Mesendoderm (in vitro differentiated cells): ENCODE measurements at regions not wholly inside any gene's neighbourhood (a gene's known extent, or its start where the extent isn't known, plus 50 kb on each side); places are given as distances from the start of the nearest gene placed in this dataset.

Experiments used
- DNase-seq: peaks from one replicate; pipeline ENCODE4 v3.0.0; 2013
- H2AK5ac ChIP-seq: 2 replicates; pipeline ENCODE4 v1.6.1; 2013; ENCODE audit warnings: low read length, inconsistent platforms
- H2BK120ac ChIP-seq: 2 replicates; pipeline ENCODE4 v1.6.1; 2013; ENCODE audit warnings: low read depth, mild to moderate bottlenecking, low read length, moderate library complexity, mixed read lengths
- H2BK15ac ChIP-seq: replicated peaks from 2 replicates; pipeline ENCODE4 v1.6.1; 2013; ENCODE audit warnings: low read depth, mild to moderate bottlenecking, moderate library complexity
- H2BK5ac ChIP-seq: 2 replicates; pipeline ENCODE4 v1.6.1; 2013; ENCODE audit warnings: low read length, inconsistent platforms
- H3K18ac ChIP-seq: 2 replicates; pipeline ENCODE4 v1.6.1; 2013; ENCODE audit warnings: mild to moderate bottlenecking, low read length, mixed read lengths
- H3K23ac ChIP-seq: one replicate; pipeline ENCODE4 v1.6.1; 2013; ENCODE audit warnings: low read length
- H3K27ac ChIP-seq: 2 replicates; pipeline ENCODE4 v1.5.1; 2013; ENCODE audit warnings: low read depth, mild to moderate bottlenecking, inconsistent platforms, low read length, moderate library complexity
- H3K27me3 ChIP-seq: 2 replicates; pipeline ENCODE4 v1.6.1; 2013; ENCODE audit warnings: low read length, control low read depth, mild to moderate bottlenecking, inconsistent platforms; ENCODE audit not compliant: insufficient read depth, poor library complexity
- H3K36me3 ChIP-seq: 2 replicates; pipeline ENCODE4 v1.6.1; 2013; ENCODE audit warnings: low read length, inconsistent platforms; ENCODE audit not compliant: control insufficient read depth, insufficient read depth
- H3K4ac ChIP-seq: one replicate; pipeline ENCODE4 v1.6.1; 2013; ENCODE audit warnings: low read depth, mild to moderate bottlenecking, low read length, moderate library complexity
- H3K4me1 ChIP-seq: 2 replicates; pipeline ENCODE4 v1.6.1; 2013; ENCODE audit warnings: low read depth, low read length, inconsistent platforms; ENCODE audit not compliant: control insufficient read depth
- H3K4me2 ChIP-seq: 2 replicates; pipeline ENCODE4 v1.6.1; 2013; ENCODE audit warnings: low read length
- H3K4me3 ChIP-seq: 2 replicates; pipeline ENCODE4 v1.5.1; 2013; ENCODE audit warnings: mild to moderate bottlenecking, low read length
- H3K56ac ChIP-seq: one replicate; pipeline ENCODE4 v1.6.1; 2013; ENCODE audit warnings: low read length
- H3K79me1 ChIP-seq: 2 replicates; pipeline ENCODE4 v1.6.1; 2013; ENCODE audit warnings: low read length, inconsistent platforms
- H3K79me2 ChIP-seq: 2 replicates; pipeline ENCODE4 v1.6.1; 2013; ENCODE audit warnings: mild to moderate bottlenecking, low read length; ENCODE audit not compliant: control insufficient read depth, insufficient read depth
- H3K9ac ChIP-seq: 2 replicates; pipeline ENCODE4 v1.6.1; 2013; ENCODE audit warnings: low read length, inconsistent platforms
- H4K5ac ChIP-seq: one replicate; pipeline ENCODE4 v1.6.1; 2013; ENCODE audit warnings: low read length
- H4K8ac ChIP-seq: one replicate; pipeline ENCODE4 v1.6.1; 2013; ENCODE audit warnings: low read depth, mild to moderate bottlenecking, control low read depth, low read length, moderate library complexity
- WGBS: extraction: QIAGEN DNeasy Blood & Tissue Kit; methylation state at CpG from one replicate; pipeline ENCODE4 v1.1.7; 2013; ENCODE audit warnings: low lambda C conversion rate, missing lambda C conversion rate; ENCODE audit not compliant: insufficient coverage; ENCODE audit errors: extremely low coverage; 5-methylcytosine and 5-hydroxymethylcytosine counted together

- no CpG with 5 or more reads among the region's 9 CpGs for WGBS
- Histone ChIP-seq H2BK5ac (no peak overlapping the region), H3K56ac (no peak overlapping the region)
Measured at GRCh38 chr18:51463483-51464136, 266.1 kb upstream of the MEX3C start.

GRCh38 chr18:51478908-51479307, 281.4 kb upstream of the MEX3C start:
- no peak overlapping the region for H3K23ac ChIP-seq
- H2BK120ac ChIP-seq: no peak overlapping the region
- H2BK15ac ChIP-seq: no peak overlapping the region
- H3K79me2 ChIP-seq: no peaks in the 10 kb centered on the region
- H3K9ac ChIP-seq: no peak overlapping the region
- H3K27ac ChIP-seq: no peak overlapping the region
- H2AK5ac ChIP-seq: no peak overlapping the region
- WGBS: no CpG with 5 or more reads among the region's 6 CpGs
- H4K5ac ChIP-seq: no peak overlapping the region
- H3K18ac ChIP-seq: no peak overlapping the region
- no peak overlapping the region for H3K4me2 ChIP-seq
- no peaks in the 10 kb centered on the region for H3K27me3 ChIP-seq
- H3K56ac ChIP-seq: no peak overlapping the region
- H3K36me3 ChIP-seq: no peaks in the 10 kb centered on the region
- no peak overlapping the region for H3K4me3 ChIP-seq
- H3K4ac ChIP-seq: no peak overlapping the region
- H4K8ac ChIP-seq: no peak overlapping the region
- no peak overlapping the region for H2BK5ac ChIP-seq
- no peaks in the 10 kb centered on the region for H3K4me1 ChIP-seq
- H3K79me1 ChIP-seq: no peaks in the 10 kb centered on the region
- DNase-seq: no peak

More at GRCh38 chr18:51463483-51464136, 266.1 kb upstream of the MEX3C start:
- no peak overlapping the region for H3K4me3 ChIP-seq
- H3K4ac ChIP-seq: no peak overlapping the region
- no peak overlapping the region for H3K23ac ChIP-seq
- DNase-seq: no peak
- no peak overlapping the region for H3K9ac ChIP-seq
- H3K27ac ChIP-seq: no peak overlapping the region
- H3K36me3 ChIP-seq: no peaks in the 10 kb centered on the region
- no peaks in the 10 kb centered on the region for H3K4me1 ChIP-seq
- H2BK120ac ChIP-seq: no peak overlapping the region
- no peak overlapping the region for H4K5ac ChIP-seq
- no peaks in the 10 kb centered on the region for H3K79me2 ChIP-seq
- H3K79me1 ChIP-seq: no peaks in the 10 kb centered on the region
- H2AK5ac ChIP-seq: no peak overlapping the region
- no peak overlapping the region for H3K4me2 ChIP-seq
- no peak overlapping the region for H3K18ac ChIP-seq
- no peaks in the 10 kb centered on the region for H3K27me3 ChIP-seq
- no peak overlapping the region for H4K8ac ChIP-seq
- H2BK15ac ChIP-seq: no peak overlapping the region

- WGBS: no CpG with 5 or more reads among the region's 6 CpGs
- Histone ChIP-seq H2BK15ac (no peak overlapping the region), H3K79me1 (no peaks in the 10 kb centered on the region), H3K4ac (no peak overlapping the region), H3K36me3 (no peaks in the 10 kb centered on the region), H3K4me1 (no peaks in the 10 kb centered on the region), H4K5ac (no peak overlapping the region), H4K8ac (no peak overlapping the region), H3K4me2 (no peak overlapping the region), H3K18ac (no peak overlapping the region), H3K27me3 (no peaks in the 10 kb centered on the region), H3K27ac (no peak overlapping the region), H3K9ac (no peak overlapping the region), H3K79me2 (no peaks in the 10 kb centered on the region), H2BK5ac (no peak overlapping the region), H3K56ac (no peak overlapping the region), H2BK120ac (no peak overlapping the region), H3K23ac (no peak overlapping the region), H2AK5ac (no peak overlapping the region), H3K4me3 (no peak overlapping the region)
- no peak for DNase-seq
Measured at GRCh38 chr18:51479736-51480135, 282.3 kb upstream of the MEX3C start.

- Histone ChIP-seq H2BK120ac (no peak overlapping the region), H3K4ac (no peak overlapping the region), H2BK15ac (no peak overlapping the region), H2AK5ac (no peak overlapping the region), H3K4me3 (no peak overlapping the region), H3K36me3 (no peaks in the 10 kb centered on the region), H2BK5ac (no peak overlapping the region), H3K9ac (no peak overlapping the region), H3K4me2 (no peak overlapping the region), H3K79me1 (no peaks in the 10 kb centered on the region), H4K8ac (no peak overlapping the region), H3K56ac (no peak overlapping the region), H3K4me1 (no peaks in the 10 kb centered on the region), H3K23ac (no peak overlapping the region), H4K5ac (no peak overlapping the region), H3K27me3 (no peaks in the 10 kb centered on the region), H3K18ac (no peak overlapping the region), H3K27ac (no peak overlapping the region), H3K79me2 (no peaks in the 10 kb centered on the region)
- WGBS: no CpG with 5 or more reads among the region's 5 CpGs
- DNase-seq: no peak
Measured at GRCh38 chr18:51480407-51481261, 283.2 kb upstream of the MEX3C start.

GRCh38 chr18:51486735-51487366, 289.4 kb upstream of the MEX3C start:
- no peak overlapping the region for H3K27ac ChIP-seq
- no peak overlapping the region for H2BK120ac ChIP-seq
- H3K4ac ChIP-seq: no peak overlapping the region
- no peak for DNase-seq
- no peak overlapping the region for H3K9ac ChIP-seq
- H3K4me2 ChIP-seq: no peak overlapping the region
- H3K4me1 ChIP-seq: no peaks in the 10 kb centered on the region
- WGBS: no CpG with 5 or more reads among the region's 6 CpGs
- no peak overlapping the region for H2BK15ac ChIP-seq
- H3K27me3 ChIP-seq: no peaks in the 10 kb centered on the region
- no peaks in the 10 kb centered on the region for H3K79me2 ChIP-seq
- no peak overlapping the region for H3K23ac ChIP-seq
- no peaks in the 10 kb centered on the region for H3K36me3 ChIP-seq
- H2BK5ac ChIP-seq: no peak overlapping the region
- no peak overlapping the region for H3K18ac ChIP-seq
- no peak overlapping the region for H3K4me3 ChIP-seq
- no peak overlapping the region for H4K8ac ChIP-seq
- H3K79me1 ChIP-seq: no peaks in the 10 kb centered on the region
- no peak overlapping the region for H3K56ac ChIP-seq
- H2AK5ac ChIP-seq: no peak overlapping the region
- H4K5ac ChIP-seq: no peak overlapping the region
